DOHH2 (cell line): ENCODE measurements at regions not wholly inside any gene's neighbourhood (a gene's known extent, or its start where the extent isn't known, plus 50 kb on each side); places are given as distances from the start of the nearest gene placed in this dataset.

Source experiments
- H3F3A ChIP-seq: fragments of 200-600 bp; sonication (generic), shearing (Covaris generic); 2 replicates; pipeline ENCODE4 v1.6.0; 2016; ENCODE audit warnings: antibody characterized with exemption, mild to moderate bottlenecking; ENCODE audit not compliant: control insufficient read depth, insufficient read depth
- H3K27ac ChIP-seq: fragments of 200-600 bp; sonication (generic); 2 replicates; pipeline ENCODE4 v1.5.1; 2014; ENCODE audit warnings: low read depth, mild to moderate bottlenecking, low read length, moderate library complexity
- H3K27me3 ChIP-seq: fragments of 200-600 bp; sonication (generic); 2 replicates; pipeline ENCODE4 v1.6.1; 2014; ENCODE audit warnings: mild to moderate bottlenecking, low read length, mixed read lengths; ENCODE audit not compliant: control insufficient read depth
- H3K36me3 ChIP-seq: fragments of 200-600 bp; sonication (generic); 2 replicates; pipeline ENCODE4 v1.6.1; 2014; ENCODE audit warnings: mild to moderate bottlenecking, low read length, moderate library complexity, mixed read lengths; ENCODE audit not compliant: control insufficient read depth
- H3K4me1 ChIP-seq: fragments of 200-600 bp; sonication (generic); 2 replicates; pipeline ENCODE4 v1.6.1; 2014; ENCODE audit warnings: mild to moderate bottlenecking, low read length, mixed read lengths; ENCODE audit not compliant: control insufficient read depth
- H3K4me2 ChIP-seq: fragments of 200-600 bp; sonication (generic); 2 replicates; pipeline ENCODE4 v1.6.0; 2014; ENCODE audit warnings: mild to moderate bottlenecking, low read length, moderate library complexity
- H3K4me3 ChIP-seq: fragments of 200-600 bp; sonication (generic); 2 replicates; pipeline ENCODE4 v1.5.1; 2014; ENCODE audit warnings: mild to moderate bottlenecking, low read length, mixed read lengths
- H3K79me2 ChIP-seq: fragments of 200-600 bp; sonication (generic); 2 replicates; pipeline ENCODE4 v1.6.1; 2014; ENCODE audit warnings: mild to moderate bottlenecking, low read length, mixed read lengths; ENCODE audit not compliant: control insufficient read depth
- H3K9me2 ChIP-seq: fragments of 200-600 bp; sonication (generic); replicated peaks from 2 replicates; pipeline ENCODE4 v1.6.1; 2014; ENCODE audit warnings: mild to moderate bottlenecking, low read length, mixed read lengths; ENCODE audit not compliant: control insufficient read depth
- H3K9me3 ChIP-seq: fragments of 200-600 bp; sonication (generic); 2 replicates; pipeline ENCODE4 v1.6.1; 2014; ENCODE audit warnings: antibody characterized with exemption, low read length, mixed read lengths; ENCODE audit not compliant: control insufficient read depth, insufficient read depth
- H4K20me1 ChIP-seq: fragments of 200-600 bp; sonication (generic); 2 replicates; pipeline ENCODE4 v1.6.0; 2014; ENCODE audit warnings: low read depth, mild to moderate bottlenecking, antibody characterized with exemption, low read length, moderate library complexity; ENCODE audit not compliant: control insufficient read depth, insufficient read depth
- CTCF ChIP-seq: fragments of 200-600 bp; sonication (generic); IDR thresholded peaks from one replicate; pipeline ENCODE4 v1.5.1; 2014; ENCODE audit warnings: antibody characterized with exemption, mild to moderate bottlenecking, low read depth, low read length; ENCODE audit not compliant: poor library complexity, severe bottlenecking
- EZH2phosphoT487 ChIP-seq: fragments of 200-600 bp; sonication (generic); IDR thresholded peaks from 2 replicates; pipeline ENCODE4 v1.6.1; 2017; ENCODE audit warnings: borderline replicate concordance, mild to moderate bottlenecking, antibody characterized with exemption, low read length, moderate library complexity, mixed read lengths

GRCh38 chr10:43965033-43965917 is 316.6 kb upstream of the ZNF32 start:
- Histone ChIP-seq H3K4me3 (no peak overlapping the region), H3K27me3 (peaks cover 36% of the 10 kb centered on the region), H3K36me3 (no peaks in the 10 kb centered on the region), H3F3A (no peaks in the 10 kb centered on the region), H3K9me3 (no peaks in the 10 kb centered on the region), H3K4me2 (no peak overlapping the region), H3K4me1 (peaks cover 11% of the 10 kb centered on the region), H3K27ac (no peak overlapping the region), H3K79me2 (no peaks in the 10 kb centered on the region), H3K9me2 (no peaks in the 10 kb centered on the region), H4K20me1 (no peaks in the 10 kb centered on the region)
- TF ChIP-seq EZH2phosphoT487 (no peak), CTCF (no peak)

DNA sequence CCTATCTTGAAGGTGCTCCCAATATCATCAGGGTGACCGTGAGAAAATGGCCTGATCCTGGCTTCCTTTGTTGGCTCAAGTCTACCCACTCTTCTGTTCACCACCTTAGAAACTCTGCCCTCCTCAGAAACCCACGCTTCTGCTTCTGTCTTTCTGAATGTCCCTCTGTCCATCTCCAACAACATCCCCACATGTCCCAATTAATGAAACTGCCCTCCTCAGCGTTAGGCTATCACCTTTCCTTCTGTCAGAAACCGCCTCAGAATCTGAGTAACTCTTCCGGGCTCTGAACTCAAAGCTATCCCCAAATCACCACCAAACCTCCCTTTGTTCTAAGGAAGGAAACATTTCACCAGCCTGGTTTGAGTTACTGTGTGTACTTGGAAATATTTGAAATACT is 315.8 kb upstream of the ZNF32 start:
- Histone ChIP-seq H3K4me1 (peaks cover 11% of the 10 kb centered on the region), H3K4me3 (no peak overlapping the region), H3K79me2 (no peaks in the 10 kb centered on the region), H3K9me2 (no peaks in the 10 kb centered on the region), H3K4me2 (no peak overlapping the region), H4K20me1 (no peaks in the 10 kb centered on the region), H3F3A (no peaks in the 10 kb centered on the region), H3K27me3 (peaks cover 36% of the 10 kb centered on the region), H3K27ac (no peak overlapping the region), H3K9me3 (no peaks in the 10 kb centered on the region), H3K36me3 (no peaks in the 10 kb centered on the region)
- TF ChIP-seq EZH2phosphoT487 (no peak), CTCF (no peak)

- TF ChIP-seq CTCF (no peak), EZH2phosphoT487 (no peak)
- peaks cover 36% of the 10 kb centered on the region for H3K27me3 ChIP-seq
- H4K20me1 ChIP-seq: no peaks in the 10 kb centered on the region
- peaks cover 11% of the 10 kb centered on the region for H3K4me1 ChIP-seq
- H3K36me3 ChIP-seq: no peaks in the 10 kb centered on the region
- H3K9me3 ChIP-seq: no peaks in the 10 kb centered on the region
- H3K79me2 ChIP-seq: no peaks in the 10 kb centered on the region
- H3K4me3 ChIP-seq: no peak overlapping the region
- no peaks in the 10 kb centered on the region for H3K9me2 ChIP-seq
- no peaks in the 10 kb centered on the region for H3F3A ChIP-seq
- no peak overlapping the region for H3K27ac ChIP-seq
- H3K4me2 ChIP-seq: no peak overlapping the region
Observed at GRCh38 chr10:43963793-43964425, 315.2 kb upstream of the ZNF32 start.
